PC-3 (cell line): ENCODE measurements at regions not wholly inside any gene's neighbourhood (a gene's known extent, or its start where the extent isn't known, plus 50 kb on each side); places are given as distances from the start of the nearest gene placed in this dataset.

Experiments
- EZH2 ChIP-seq: fragments of 300-600 bp; sonication (generic); IDR thresholded peaks from one replicate; pipeline ENCODE4 v1.6.1; 2017; ENCODE audit warnings: antibody characterized with exemption, mild to moderate bottlenecking, low read length; ENCODE audit not compliant: unreplicated experiment
- EZH2phosphoT487 ChIP-seq: fragments of 300-600 bp; sonication (generic); IDR thresholded peaks from 2 replicates; pipeline ENCODE4 v1.6.1; 2018; ENCODE audit warnings: mild to moderate bottlenecking, antibody characterized with exemption, low read length, borderline replicate concordance
- TF ChIP-seq, protein P1 (sequence below): fragments of 300-600 bp; sonication (generic); conservative IDR thresholded peaks from 2 replicates; pipeline ENCODE4 v1.5.1; 2017; ENCODE audit warnings: antibody characterized with exemption, low read depth, mild to moderate bottlenecking, low read length

GRCh38 chr19:31423896-31424295 is 74.7 kb upstream of the TSHZ3 start:
- TF ChIP-seq EZH2phosphoT487 (no peak), EZH2 (no peak)
- TF ChIP-seq, protein P1, sequence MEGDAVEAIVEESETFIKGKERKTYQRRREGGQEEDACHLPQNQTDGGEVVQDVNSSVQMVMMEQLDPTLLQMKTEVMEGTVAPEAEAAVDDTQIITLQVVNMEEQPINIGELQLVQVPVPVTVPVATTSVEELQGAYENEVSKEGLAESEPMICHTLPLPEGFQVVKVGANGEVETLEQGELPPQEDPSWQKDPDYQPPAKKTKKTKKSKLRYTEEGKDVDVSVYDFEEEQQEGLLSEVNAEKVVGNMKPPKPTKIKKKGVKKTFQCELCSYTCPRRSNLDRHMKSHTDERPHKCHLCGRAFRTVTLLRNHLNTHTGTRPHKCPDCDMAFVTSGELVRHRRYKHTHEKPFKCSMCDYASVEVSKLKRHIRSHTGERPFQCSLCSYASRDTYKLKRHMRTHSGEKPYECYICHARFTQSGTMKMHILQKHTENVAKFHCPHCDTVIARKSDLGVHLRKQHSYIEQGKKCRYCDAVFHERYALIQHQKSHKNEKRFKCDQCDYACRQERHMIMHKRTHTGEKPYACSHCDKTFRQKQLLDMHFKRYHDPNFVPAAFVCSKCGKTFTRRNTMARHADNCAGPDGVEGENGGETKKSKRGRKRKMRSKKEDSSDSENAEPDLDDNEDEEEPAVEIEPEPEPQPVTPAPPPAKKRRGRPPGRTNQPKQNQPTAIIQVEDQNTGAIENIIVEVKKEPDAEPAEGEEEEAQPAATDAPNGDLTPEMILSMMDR, result no peak
